ENCODE measurements at regions not wholly inside any gene's neighbourhood (a gene's known extent, or its start where the extent isn't known, plus 50 kb on each side); places are given as distances from the start of the nearest gene placed in this dataset.
"Not testable (repeated sequence)": the region's sequence is repeated elsewhere in the genome, so short reads cannot be mapped to it uniquely, and the experiment has no call there.

DNA sequence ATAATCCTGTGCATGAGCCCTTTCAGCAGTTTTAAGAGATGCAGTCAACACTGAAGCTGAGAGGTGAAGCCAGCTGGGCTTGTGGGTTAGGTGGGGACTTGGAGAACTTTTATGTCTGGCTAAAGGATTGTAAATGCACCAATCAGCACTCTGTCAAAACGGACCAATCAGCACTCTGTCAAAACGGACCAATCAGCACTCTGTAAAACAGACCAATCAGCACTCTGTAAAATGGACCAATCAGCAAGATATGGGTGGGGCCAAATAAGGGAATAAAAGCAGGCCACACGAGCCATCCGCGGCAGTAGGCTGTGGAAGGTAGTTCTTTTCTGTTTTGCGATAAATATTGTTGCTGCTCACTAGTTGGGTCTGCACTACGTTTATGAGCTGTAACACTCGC lies 374.7 kb downstream of the NPIPA8 start:
- TF ChIP-seq EZH2phosphoT487 (IDR thresholded peaks at IDR 0.05; ENCODE audit: insufficient read depth, low read depth); EZH2 (IDR thresholded peaks at IDR 0.05; ENCODE audit: insufficient read depth, poor library complexity, severe bottlenecking): not testable (repeated sequence)
